Fibroblast of lung (primary cell): ENCODE measurements at regions not wholly inside any gene's neighbourhood (a gene's known extent, or its start where the extent isn't known, plus 50 kb on each side); places are given as distances from the start of the nearest gene placed in this dataset.

Source experiments
- CTCF ChIP-seq, 2 donors: IDR thresholded peaks in 1 of 2; conservative IDR thresholded peaks in 1 of 2; 1 replicate in 1 of 2; 2 replicates in 1 of 2; pipeline ENCODE4 v1.5.1; 2011 to 2012; ENCODE audit warnings: low read length in 2 of 2, control low read depth in 1 of 2, inconsistent platforms in 1 of 2, low read depth in 1 of 2, mild to moderate bottlenecking in 1 of 2
- EZH2 ChIP-seq: IDR thresholded peaks from 2 replicates; pipeline ENCODE4 v1.5.1; 2012; ENCODE audit warnings: low read length, control low read depth, mild to moderate bottlenecking; ENCODE audit errors: missing control alignments

DNA sequence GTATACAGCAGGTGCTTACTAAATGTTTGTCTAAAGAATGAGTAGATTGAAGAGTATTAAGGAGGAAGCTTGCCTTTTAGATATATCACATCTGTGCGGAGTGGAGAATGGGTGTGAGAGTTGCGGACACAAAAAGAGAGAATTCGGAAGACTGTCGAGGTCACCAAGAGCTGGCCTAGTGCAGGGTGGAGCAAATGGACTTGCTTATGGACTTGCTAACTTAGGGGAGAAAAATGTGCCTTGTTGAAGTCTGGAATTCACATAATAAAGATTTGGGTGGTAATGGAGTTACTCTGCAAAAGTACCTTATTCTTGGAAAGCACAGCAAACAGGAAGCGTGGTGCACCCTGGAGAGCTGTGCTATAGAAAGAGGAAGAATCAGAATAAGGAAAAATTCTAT, 361.7 kb downstream of the PRDM2 start:
- TF ChIP-seq CTCF (conservative IDR thresholded peaks at IDR 0.05 in 1 of 2, IDR thresholded peaks at IDR 0.05 in 1 of 2; ENCODE audit: low read depth in 1 of 2, low read length in 2 of 2) (no peak), EZH2 (no peak)
